ENCODE measurements at regions not wholly inside any gene's neighbourhood (a gene's known extent, or its start where the extent isn't known, plus 50 kb on each side); places are given as distances from the start of the nearest gene placed in this dataset.

DNA sequence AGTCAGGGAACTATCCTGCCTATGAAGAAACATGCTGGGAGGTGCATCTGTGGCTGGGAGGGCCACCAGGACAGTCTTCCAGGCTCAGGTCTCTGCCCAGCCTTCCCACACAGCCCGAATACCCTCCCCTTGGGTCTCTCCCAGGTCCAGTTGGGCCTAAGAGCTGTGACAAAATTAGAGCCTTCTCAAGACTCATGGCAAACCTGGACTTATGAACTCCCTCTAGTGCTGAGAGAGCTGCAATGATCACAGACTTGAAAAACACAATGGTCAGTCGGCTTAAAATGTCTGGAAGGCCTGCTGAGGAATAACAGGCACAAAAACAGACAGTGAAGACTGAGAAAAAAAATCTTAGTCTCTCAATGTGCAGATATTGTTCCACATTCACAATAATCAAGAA, 325.1 kb downstream of the BRINP2 start:
- CTCF ChIA-PET = interaction anchor here (0.6 to 1.1 kb wide), 2 partner anchors 10 to 504 kb away, joined by 3 to 4 read pairs; no protein-coding TSS in a partner anchor
- H3K9me3 ChIP-seq (ENCODE audit: control insufficient read depth, insufficient read depth, low read length) = no peaks in the 10 kb centered on the region
- H3K4me1 ChIP-seq (ENCODE audit: control insufficient read depth, insufficient read depth, low read length) = no peaks in the 10 kb centered on the region
- no peak overlapping the region for H2BK5ac ChIP-seq (ENCODE audit: low read depth, low read length, poor library complexity, severe bottlenecking)
- H2AK5ac ChIP-seq (ENCODE audit: low read depth, low read length) = no peak overlapping the region
- intact Hi-C loops (cut with micrococcal nuclease) = no loop called here
- WGBS, 2 experiments (ENCODE audit: extremely low coverage in 2 of 2, insufficient read length in 1 of 2) = 14% methylated on average over 1 of the region's 2 CpGs; no CpG with 5 or more reads in 1 of the 2 experiments
- ATAC-seq (ENCODE audit: low read depth) = no peak
- H2BK20ac ChIP-seq (ENCODE audit: low read depth, low read length) = no peak overlapping the region
- TF ChIP-seq, protein P1, sequence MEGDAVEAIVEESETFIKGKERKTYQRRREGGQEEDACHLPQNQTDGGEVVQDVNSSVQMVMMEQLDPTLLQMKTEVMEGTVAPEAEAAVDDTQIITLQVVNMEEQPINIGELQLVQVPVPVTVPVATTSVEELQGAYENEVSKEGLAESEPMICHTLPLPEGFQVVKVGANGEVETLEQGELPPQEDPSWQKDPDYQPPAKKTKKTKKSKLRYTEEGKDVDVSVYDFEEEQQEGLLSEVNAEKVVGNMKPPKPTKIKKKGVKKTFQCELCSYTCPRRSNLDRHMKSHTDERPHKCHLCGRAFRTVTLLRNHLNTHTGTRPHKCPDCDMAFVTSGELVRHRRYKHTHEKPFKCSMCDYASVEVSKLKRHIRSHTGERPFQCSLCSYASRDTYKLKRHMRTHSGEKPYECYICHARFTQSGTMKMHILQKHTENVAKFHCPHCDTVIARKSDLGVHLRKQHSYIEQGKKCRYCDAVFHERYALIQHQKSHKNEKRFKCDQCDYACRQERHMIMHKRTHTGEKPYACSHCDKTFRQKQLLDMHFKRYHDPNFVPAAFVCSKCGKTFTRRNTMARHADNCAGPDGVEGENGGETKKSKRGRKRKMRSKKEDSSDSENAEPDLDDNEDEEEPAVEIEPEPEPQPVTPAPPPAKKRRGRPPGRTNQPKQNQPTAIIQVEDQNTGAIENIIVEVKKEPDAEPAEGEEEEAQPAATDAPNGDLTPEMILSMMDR (conservative IDR thresholded peaks at IDR 0.05; ENCODE audit: low read depth, low read length) = no peak
- H3K56ac ChIP-seq (ENCODE audit: extremely low read depth, insufficient read depth, low read length) = no peak overlapping the region
- H3K79me1 ChIP-seq (ENCODE audit: low read depth in 1 of 2, low read length in 2 of 2) = no peaks in the 10 kb centered on the region
- POLR2A ChIA-PET (ENCODE audit: unreplicated experiment) = no interaction called here
- no peak overlapping the region for H2BK15ac ChIP-seq (ENCODE audit: low read depth, low read length)
- in situ Hi-C loops (cut with MboI; ENCODE audit: low sequenced_read_pairs) = no loop called here
- H3K18ac ChIP-seq (ENCODE audit: low read depth, low read length) = no peak overlapping the region
- H3K9ac ChIP-seq (ENCODE audit: low read depth, low read length) = no peak overlapping the region
- no peaks in the 10 kb centered on the region for H4K20me1 ChIP-seq (ENCODE audit: insufficient read depth, low read length)
- no peaks in the 10 kb centered on the region for H3K27me3 ChIP-seq (ENCODE audit: control insufficient read depth, insufficient read depth, low read length)
- no peak overlapping the region for H2AK9ac ChIP-seq (replicated peaks; ENCODE audit: low read depth, low read length, poor library complexity)
- H4K91ac ChIP-seq (ENCODE audit: insufficient read depth, low read depth, low read length) = no peak overlapping the region
- H2BK120ac ChIP-seq (ENCODE audit: low read depth, low read length) = no peak overlapping the region
- no TSS peak for BruUV-seq (replicated peaks)
- no peaks in the 10 kb centered on the region for H3K9me1 ChIP-seq (ENCODE audit: insufficient read depth, low read length)
- H4K8ac ChIP-seq (ENCODE audit: low read depth in 2 of 2, low read length in 2 of 2) = no peak overlapping the region
- no peak overlapping the region for H3K4me2 ChIP-seq (ENCODE audit: low read depth, low read length)
- no peak overlapping the region for H2AFZ ChIP-seq (replicated peaks; ENCODE audit: low read length, poor library complexity)
- dilution Hi-C loops (cut with HindIII; ENCODE audit: low sequenced_read_pairs, unreplicated experiment) = no loop called here
- no peak overlapping the region for H3K4me3 ChIP-seq (ENCODE audit: insufficient read depth, low read depth, low read length)
- no peaks in the 10 kb centered on the region for H3K36me3 ChIP-seq (ENCODE audit: control insufficient read depth, insufficient read depth, low read length)
- no peak overlapping the region for H3K27ac ChIP-seq (ENCODE audit: insufficient read depth, low read length)
- H3K4ac ChIP-seq (ENCODE audit: low read depth, low read length) = no peak overlapping the region
- peak; percentile 5 for DNase-seq
- H3K14ac ChIP-seq (replicated peaks; ENCODE audit: low read depth, low read length) = no peak overlapping the region
- no peak overlapping the region for H3K23ac ChIP-seq (ENCODE audit: low read depth, low read length)
- H4K5ac ChIP-seq (ENCODE audit: low read depth, low read length) = no peak overlapping the region
